ENCODE measurements at regions not wholly inside any gene's neighbourhood (a gene's known extent, or its start where the extent isn't known, plus 50 kb on each side); places are given as distances from the start of the nearest gene placed in this dataset.

GRCh38 chr9:106062250-106062649 lies 367.9 kb downstream of the TMEM38B start:
- TF ChIP-seq, protein P1, sequence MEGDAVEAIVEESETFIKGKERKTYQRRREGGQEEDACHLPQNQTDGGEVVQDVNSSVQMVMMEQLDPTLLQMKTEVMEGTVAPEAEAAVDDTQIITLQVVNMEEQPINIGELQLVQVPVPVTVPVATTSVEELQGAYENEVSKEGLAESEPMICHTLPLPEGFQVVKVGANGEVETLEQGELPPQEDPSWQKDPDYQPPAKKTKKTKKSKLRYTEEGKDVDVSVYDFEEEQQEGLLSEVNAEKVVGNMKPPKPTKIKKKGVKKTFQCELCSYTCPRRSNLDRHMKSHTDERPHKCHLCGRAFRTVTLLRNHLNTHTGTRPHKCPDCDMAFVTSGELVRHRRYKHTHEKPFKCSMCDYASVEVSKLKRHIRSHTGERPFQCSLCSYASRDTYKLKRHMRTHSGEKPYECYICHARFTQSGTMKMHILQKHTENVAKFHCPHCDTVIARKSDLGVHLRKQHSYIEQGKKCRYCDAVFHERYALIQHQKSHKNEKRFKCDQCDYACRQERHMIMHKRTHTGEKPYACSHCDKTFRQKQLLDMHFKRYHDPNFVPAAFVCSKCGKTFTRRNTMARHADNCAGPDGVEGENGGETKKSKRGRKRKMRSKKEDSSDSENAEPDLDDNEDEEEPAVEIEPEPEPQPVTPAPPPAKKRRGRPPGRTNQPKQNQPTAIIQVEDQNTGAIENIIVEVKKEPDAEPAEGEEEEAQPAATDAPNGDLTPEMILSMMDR (IDR thresholded peaks at IDR 0.05) = no peak
- no peak for TF ChIP-seq POLR2A (IDR thresholded peaks at IDR 0.05)

All from lower leg skin (tissue), 3 donors.